GM23338 (cell line): ENCODE measurements at regions not wholly inside any gene's neighbourhood (a gene's known extent, or its start where the extent isn't known, plus 50 kb on each side); places are given as distances from the start of the nearest gene placed in this dataset.

Experiments
- CTCF ChIP-seq, 2 experiments: fragments of 200-600 bp in 1 of 2; sonication (generic) in 1 of 2; conservative IDR thresholded peaks; 2 replicates each; pipeline versions ENCODE4 v1.5.1 to v1.6.1; 2016 to 2017; ENCODE audit warnings: antibody characterized with exemption in 2 of 2, low read depth in 2 of 2, mild to moderate bottlenecking in 2 of 2, moderate library complexity in 1 of 2
- EZH2phosphoT487 ChIP-seq: fragments of 200-600 bp; sonication (generic); IDR thresholded peaks from one replicate; pipeline ENCODE4 v1.8.1; 2018; ENCODE audit warnings: antibody characterized with exemption; ENCODE audit not compliant: unreplicated experiment
- JUNB ChIP-seq: IDR thresholded peaks from one replicate; pipeline ENCODE4 v1.6.1; 2016; ENCODE audit warnings: antibody characterized with exemption; ENCODE audit not compliant: unreplicated experiment
- POLR2AphosphoS5 ChIP-seq: IDR thresholded peaks from 2 replicates; pipeline ENCODE4 v1.6.1; 2016; ENCODE audit warnings: antibody characterized with exemption, low read depth
- ZNF114 ChIP-seq: fragments of 250-450 bp; sonication (Bioruptor Pico); IDR thresholded peaks from 2 replicates; pipeline ENCODE4 v1.5.0; 2020; ENCODE audit warnings: mild to moderate bottlenecking, moderate library complexity

DNA sequence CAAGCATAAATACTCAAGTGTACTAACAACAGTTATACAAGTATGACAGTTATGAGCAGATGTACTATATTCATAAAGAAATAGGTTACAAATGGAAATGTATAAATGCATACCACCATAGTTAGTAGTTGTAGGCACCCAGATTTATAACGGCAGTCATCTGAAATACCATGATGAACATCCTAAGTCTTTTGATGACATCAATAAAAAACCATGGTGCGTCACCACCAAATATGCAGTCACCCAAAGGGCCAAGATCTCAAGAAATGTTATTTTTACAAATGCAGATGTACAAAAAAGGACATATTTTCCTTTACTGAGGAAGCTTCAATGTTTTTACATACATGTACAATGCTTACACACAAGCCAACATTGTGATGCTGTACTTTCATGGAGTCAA lies 70.8 kb upstream of the XPA start:
- no peak for TF ChIP-seq POLR2AphosphoS5
- no peak for TF ChIP-seq JUNB
- no peak for TF ChIP-seq CTCF (conservative IDR thresholded peaks at IDR 0.05; ENCODE audit: low read depth in 2 of 2)
- no peak for TF ChIP-seq EZH2phosphoT487
- TF ChIP-seq ZNF114 (CRISPR knock-in tag): no peak
